MCF 10A (cell line): ENCODE measurements at regions not wholly inside any gene's neighbourhood (a gene's known extent, or its start where the extent isn't known, plus 50 kb on each side); places are given as distances from the start of the nearest gene placed in this dataset.

Source experiments
- BruUV-seq: library from RNA; stranded (reverse); fragments of 400-500 nt; replicated peaks from 2 replicates; lab custom pipeline; 2021; lab: Mats Ljungman, UMichigan
- CTCF ChIA-PET: fragments of 300-600 bp; sonication (Branson Sonifier 250); formaldehyde crosslinking; extraction: SDS; loops from one replicate; lab custom pipeline; 2021; ENCODE audit warnings: antibody characterized with exemption, inconsistent platforms; lab: Yijun Ruan, JAX
- POLR2A ChIA-PET: fragments of 300-600, 350-650 bp; sonication (Branson Sonifier 250); formaldehyde crosslinking; extraction: SDS; loops from one replicate; lab custom pipeline; 2020; ENCODE audit warnings: antibody characterized with exemption, inconsistent platforms; lab: Yijun Ruan, JAX
- DNase-seq: peaks from one replicate; pipeline ENCODE4 v3.0.0-alpha.2; 2018; ENCODE audit not compliant: unreplicated experiment
- H3K27ac Mint-ChIP-seq: one replicate; pipeline ENCODE4 v1.8.0; 2022; ENCODE audit warnings: mild to moderate bottlenecking, low read depth, mixed read lengths; ENCODE audit not compliant: unreplicated experiment
- H3K27me3 Mint-ChIP-seq: one replicate; pipeline ENCODE4 v1.8.0; 2022; ENCODE audit warnings: mixed read lengths; ENCODE audit not compliant: insufficient read depth, unreplicated experiment
- H3K36me3 Mint-ChIP-seq: one replicate; pipeline ENCODE4 v1.8.0; 2022; ENCODE audit warnings: mild to moderate bottlenecking, moderate library complexity, mixed read lengths; ENCODE audit not compliant: insufficient read depth, unreplicated experiment
- H3K4me1 Mint-ChIP-seq: one replicate; pipeline ENCODE4 v1.8.0; 2022; ENCODE audit warnings: mixed read lengths; ENCODE audit not compliant: insufficient read depth, unreplicated experiment
- H3K4me3 Mint-ChIP-seq: one replicate; pipeline ENCODE4 v1.8.0; 2022; ENCODE audit warnings: mild to moderate bottlenecking, moderate library complexity, mixed read lengths; ENCODE audit not compliant: unreplicated experiment
- H3K9me3 Mint-ChIP-seq: one replicate; pipeline ENCODE4 v1.8.0; 2022; ENCODE audit warnings: mixed read lengths; ENCODE audit not compliant: unreplicated experiment
- intact Hi-C: fragments of 100-400 bp; cut with micrococcal nuclease; formaldehyde crosslinking; loops from 2 replicates; pipeline ENCODE4 v1.14.1; 2022
- TF ChIP-seq, protein P1 (sequence below): fragments of 200-600 bp; IDR thresholded peaks from one replicate; pipeline ENCODE4 v1.8.0; 2022; ENCODE audit warnings: antibody characterized with exemption, mild to moderate bottlenecking; ENCODE audit not compliant: unreplicated experiment

DNA sequence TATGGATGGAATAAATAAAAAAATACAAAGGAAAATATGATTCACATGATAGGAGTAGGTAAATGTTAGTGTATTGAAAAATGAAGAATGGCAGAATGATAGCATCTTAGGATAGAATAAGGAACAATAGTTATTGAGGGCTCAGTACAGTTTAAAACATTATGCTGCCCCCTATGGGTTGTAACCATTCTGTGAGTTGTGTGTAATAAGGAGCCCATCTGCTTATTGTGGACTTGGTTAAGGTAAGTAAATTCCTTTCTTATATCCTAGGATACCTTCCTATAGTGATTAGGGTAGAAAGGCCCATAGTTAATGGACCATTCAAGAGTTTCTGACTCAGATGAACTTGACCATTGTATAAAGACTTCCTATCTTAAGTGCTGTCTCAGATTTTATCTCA lies 195.8 kb downstream of the PDHA2 start:
- intact Hi-C loops: loop anchor here (5.0 kb wide), 1 partner anchor 523 kb away; no protein-coding TSS in a partner anchor
- Mint-ChIP-seq H3K27me3 (no peaks in the 10 kb centered on the region), H3K36me3 (no peaks in the 10 kb centered on the region), H3K9me3 (no peaks in the 10 kb centered on the region), H3K27ac (no peak overlapping the region), H3K4me3 (no peak overlapping the region), H3K4me1 (no peaks in the 10 kb centered on the region)
- DNase-seq: peak; percentile 51
- ChIA-PET CTCF (interaction anchor here (0.6 to 0.7 kb wide), 5 partner anchors 72 to 1849 kb away, joined by 3 to 4 read pairs (median 3); no protein-coding TSS in a partner anchor), POLR2A (no interaction called here)
- TF ChIP-seq, protein P1, sequence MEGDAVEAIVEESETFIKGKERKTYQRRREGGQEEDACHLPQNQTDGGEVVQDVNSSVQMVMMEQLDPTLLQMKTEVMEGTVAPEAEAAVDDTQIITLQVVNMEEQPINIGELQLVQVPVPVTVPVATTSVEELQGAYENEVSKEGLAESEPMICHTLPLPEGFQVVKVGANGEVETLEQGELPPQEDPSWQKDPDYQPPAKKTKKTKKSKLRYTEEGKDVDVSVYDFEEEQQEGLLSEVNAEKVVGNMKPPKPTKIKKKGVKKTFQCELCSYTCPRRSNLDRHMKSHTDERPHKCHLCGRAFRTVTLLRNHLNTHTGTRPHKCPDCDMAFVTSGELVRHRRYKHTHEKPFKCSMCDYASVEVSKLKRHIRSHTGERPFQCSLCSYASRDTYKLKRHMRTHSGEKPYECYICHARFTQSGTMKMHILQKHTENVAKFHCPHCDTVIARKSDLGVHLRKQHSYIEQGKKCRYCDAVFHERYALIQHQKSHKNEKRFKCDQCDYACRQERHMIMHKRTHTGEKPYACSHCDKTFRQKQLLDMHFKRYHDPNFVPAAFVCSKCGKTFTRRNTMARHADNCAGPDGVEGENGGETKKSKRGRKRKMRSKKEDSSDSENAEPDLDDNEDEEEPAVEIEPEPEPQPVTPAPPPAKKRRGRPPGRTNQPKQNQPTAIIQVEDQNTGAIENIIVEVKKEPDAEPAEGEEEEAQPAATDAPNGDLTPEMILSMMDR: peak; percentile 36
- no TSS peak for BruUV-seq

DNA sequence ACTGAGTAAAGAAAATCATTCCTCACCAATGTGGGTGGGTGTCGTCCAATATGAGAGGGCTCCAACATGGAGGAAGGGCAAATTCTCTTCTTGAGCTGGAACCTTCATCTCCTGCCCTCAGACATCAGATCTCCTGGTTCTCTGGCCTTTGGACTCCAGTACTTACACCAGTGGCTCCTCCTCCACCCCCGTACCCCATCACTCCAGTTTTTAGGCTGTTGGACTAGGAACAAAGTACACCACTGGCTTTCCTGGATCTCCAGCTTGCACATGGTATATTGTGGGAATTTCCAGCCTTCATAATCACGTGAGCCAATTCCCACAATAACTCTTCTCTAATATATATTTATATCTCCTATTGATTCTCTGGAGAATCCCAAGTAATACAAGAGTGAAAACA lies 196.9 kb downstream of the PDHA2 start:
- Mint-ChIP-seq H3K27ac (no peak overlapping the region), H3K4me3 (no peak overlapping the region), H3K4me1 (no peaks in the 10 kb centered on the region), H3K27me3 (no peaks in the 10 kb centered on the region), H3K9me3 (no peaks in the 10 kb centered on the region), H3K36me3 (no peaks in the 10 kb centered on the region)
- TF ChIP-seq, protein P1: no peak
- ChIA-PET CTCF (interaction anchor here (0.7 kb wide), 1 partner anchor 272 kb away, joined by 6 read pairs; no protein-coding TSS in a partner anchor), POLR2A (no interaction called here)
- BruUV-seq: no TSS peak
- DNase-seq: no peak
- intact Hi-C loops: loop anchor here (5.0 kb wide), 1 partner anchor 524 kb away; no protein-coding TSS in a partner anchor

DNA sequence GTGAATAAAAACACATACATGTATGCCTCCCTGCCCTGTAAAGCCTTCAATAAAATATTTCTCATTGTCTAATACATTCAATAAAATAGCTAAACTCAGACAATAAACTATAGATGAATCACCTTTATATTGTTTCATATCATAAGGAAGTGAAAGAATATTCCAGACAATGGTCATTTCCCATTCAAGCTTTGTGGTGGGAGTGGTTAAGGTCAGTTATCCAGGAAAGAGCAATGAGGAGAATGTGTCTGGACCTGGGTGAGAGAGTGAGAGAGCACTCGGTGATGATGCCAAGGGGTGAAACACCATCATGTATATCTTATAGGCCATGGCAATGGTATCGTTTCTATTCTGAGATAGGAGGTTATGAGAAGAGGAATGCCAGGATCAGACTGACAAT lies 197.8 kb downstream of the PDHA2 start:
- BruUV-seq: no TSS peak
- H3K4me1 Mint-ChIP-seq: no peaks in the 10 kb centered on the region
- DNase-seq: no peak
- H3K4me3 Mint-ChIP-seq: no peak overlapping the region
- TF ChIP-seq, protein P1: no peak
- intact Hi-C loops: loop anchor here (5.0 kb wide), 1 partner anchor 525 kb away; no protein-coding TSS in a partner anchor
- ChIA-PET POLR2A (no interaction called here), CTCF (no interaction called here)
- H3K36me3 Mint-ChIP-seq: no peaks in the 10 kb centered on the region
- H3K9me3 Mint-ChIP-seq: no peaks in the 10 kb centered on the region
- no peaks in the 10 kb centered on the region for H3K27me3 Mint-ChIP-seq
- H3K27ac Mint-ChIP-seq: no peak overlapping the region

DNA sequence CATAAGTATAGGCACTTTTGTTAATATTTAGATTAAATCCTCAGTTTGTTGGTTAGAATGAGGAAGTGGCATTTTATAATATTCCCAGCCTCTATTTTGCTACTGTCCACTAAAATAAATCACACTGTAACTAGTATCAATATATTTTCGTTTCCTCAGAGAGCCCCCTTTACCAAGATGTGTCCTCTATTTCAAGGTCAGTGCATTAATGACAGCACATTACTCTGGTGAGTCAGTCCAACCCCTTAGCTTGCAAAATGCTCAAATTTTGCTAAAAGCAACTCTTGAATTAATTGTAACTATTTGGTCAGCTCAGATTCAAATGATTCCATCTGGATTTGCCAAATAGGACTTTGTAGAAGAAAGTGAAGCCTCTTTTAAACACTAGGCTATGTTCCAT lies 199.3 kb downstream of the PDHA2 start:
- H3K9me3 Mint-ChIP-seq: no peaks in the 10 kb centered on the region
- ChIA-PET POLR2A (interaction anchor here (0.6 kb wide), 1 partner anchor 309 kb away, joined by 3 read pairs; no protein-coding TSS in a partner anchor), CTCF (interaction anchor here (0.6 to 1.3 kb wide), 2 partner anchors 488 to 1948 kb away, joined by 3 read pairs; no protein-coding TSS in a partner anchor)
- no peaks in the 10 kb centered on the region for H3K4me1 Mint-ChIP-seq
- BruUV-seq: no TSS peak
- TF ChIP-seq, protein P1: no peak
- intact Hi-C loops: loop anchor here (5.0 kb wide), 1 partner anchor 527 kb away; no protein-coding TSS in a partner anchor
- no peak for DNase-seq
- no peak overlapping the region for H3K27ac Mint-ChIP-seq
- no peaks in the 10 kb centered on the region for H3K36me3 Mint-ChIP-seq
- no peak overlapping the region for H3K4me3 Mint-ChIP-seq
- H3K27me3 Mint-ChIP-seq: no peaks in the 10 kb centered on the region
